Skin epidermis (tissue), 12 donors: ENCODE measurements at regions not wholly inside any gene's neighbourhood (a gene's known extent, or its start where the extent isn't known, plus 50 kb on each side); places are given as distances from the start of the nearest gene placed in this dataset.
"Not testable (repeated sequence)": the region's sequence is repeated elsewhere in the genome, so short reads cannot be mapped to it uniquely, and the experiment has no call there.

Experiments
- H3K27ac ChIP-seq, 21 experiments: fragments of 200-600 bp; sonication (generic) in 11 of 21; one replicate each; pipeline ENCODE4 v1.5.0; 2020; ENCODE audit warnings: mild to moderate bottlenecking in 3 of 21, inconsistent platforms in 2 of 21, moderate library complexity in 2 of 21
- H3K4me3 ChIP-seq, 7 experiments: fragments of 200-600 bp; sonication (generic) in 2 of 7; one replicate each; pipeline ENCODE4 v1.5.0; 2020; ENCODE audit warnings: inconsistent platforms in 2 of 7, mild to moderate bottlenecking in 2 of 7, moderate library complexity in 1 of 7

DNA sequence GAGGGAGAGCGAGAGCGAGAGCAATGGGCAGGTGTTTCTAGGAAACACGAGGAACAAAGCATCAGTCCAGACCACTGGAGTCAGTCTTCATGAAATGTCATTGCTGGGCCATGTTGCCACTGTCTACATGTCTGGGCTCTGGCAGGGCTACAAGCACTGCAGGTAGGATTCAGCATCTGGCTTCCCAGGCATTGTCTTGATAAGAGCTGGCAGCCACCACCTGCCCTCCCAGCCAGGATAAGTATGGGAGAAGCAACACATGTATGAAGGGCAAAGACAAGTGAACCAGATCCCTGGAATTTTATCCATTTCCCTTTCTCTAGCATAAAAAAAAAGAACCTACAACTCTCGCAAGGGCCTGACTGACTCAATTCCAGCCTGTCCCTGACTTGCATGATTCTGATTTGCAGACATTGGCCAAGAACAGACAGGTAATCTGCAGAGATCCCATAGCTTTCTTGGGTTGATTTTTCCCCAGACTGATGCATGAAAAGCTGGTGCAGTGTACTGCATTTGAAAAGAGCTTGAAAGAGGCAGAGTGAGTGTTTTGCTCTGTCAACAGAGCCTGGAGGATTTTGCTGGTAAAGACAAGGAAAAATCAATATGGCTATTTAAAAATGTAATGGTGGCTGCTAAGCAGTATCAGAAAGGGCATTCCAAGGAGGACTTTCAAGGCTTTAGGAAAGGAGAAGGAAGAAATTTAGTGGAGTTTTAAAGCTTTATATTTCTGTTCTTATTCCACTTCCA lies 157.2 kb upstream of the MYRIP start:
- Histone ChIP-seq H3K27ac (no peak overlapping the region), H3K4me3 (no peak overlapping the region)

DNA sequence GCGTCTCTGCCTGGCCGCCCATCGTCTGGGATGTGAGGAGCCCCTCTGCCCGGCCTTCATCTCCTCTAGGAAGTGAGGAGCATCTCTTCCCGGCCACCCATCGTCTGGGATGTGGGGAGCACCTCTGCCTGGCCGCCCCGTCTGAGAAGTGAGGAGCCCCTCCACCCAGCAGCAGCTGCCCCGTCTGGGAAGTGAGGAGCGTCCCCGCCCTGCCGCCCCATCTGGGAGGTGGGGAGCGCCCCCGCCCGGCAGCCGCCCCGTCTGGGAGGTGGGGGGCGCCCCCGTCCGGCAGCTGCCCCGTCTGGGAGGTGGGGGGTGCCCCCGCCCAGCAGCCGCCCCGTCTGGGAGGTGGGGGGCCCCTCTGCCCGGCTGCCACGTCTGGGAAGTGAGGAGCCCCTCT lies 153.7 kb upstream of the MYRIP start:
- H3K4me3 ChIP-seq, H3K27ac ChIP-seq: not testable (repeated sequence)

DNA sequence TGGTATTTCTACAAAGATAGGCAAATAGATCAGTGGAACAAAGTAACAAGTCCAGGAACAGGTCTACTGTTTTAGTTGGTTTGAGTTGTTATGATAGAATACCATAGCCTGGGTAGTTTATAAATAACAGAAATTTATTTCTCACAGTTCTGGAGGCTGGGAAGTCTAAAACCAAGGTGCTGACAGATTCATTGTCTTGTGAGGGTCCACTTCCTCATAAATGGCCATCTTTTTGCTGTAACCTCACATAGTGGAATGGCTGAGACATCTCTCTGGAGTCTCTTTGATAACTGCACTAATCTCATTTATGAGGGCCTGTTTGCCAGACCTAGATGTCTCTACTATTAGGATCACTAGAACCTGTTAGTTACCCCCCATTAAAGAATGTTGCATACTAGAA lies 152.3 kb upstream of the MYRIP start:
- H3K27ac ChIP-seq, result no peak overlapping the region
- H3K4me3 ChIP-seq, result no peak overlapping the region

DNA sequence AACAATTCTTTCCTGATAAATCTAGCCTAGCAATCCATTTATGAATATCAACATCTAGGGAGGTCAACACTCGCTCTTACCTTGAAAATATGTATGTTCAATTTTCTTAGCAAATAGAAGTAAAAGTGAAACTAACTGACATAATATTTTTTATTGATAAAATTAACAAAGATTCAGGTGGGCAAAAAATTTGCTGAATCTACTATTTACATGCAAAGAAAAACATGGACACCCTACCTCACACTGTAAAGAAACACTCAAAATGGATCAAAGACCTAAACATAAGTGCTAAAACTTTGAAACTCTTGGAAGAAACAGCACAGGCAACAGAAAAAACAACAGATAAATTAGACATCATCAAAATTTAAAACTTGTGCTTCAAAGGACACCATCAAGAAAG lies 151.6 kb upstream of the MYRIP start:
- Histone ChIP-seq H3K27ac (no peak overlapping the region), H3K4me3 (no peak overlapping the region)

DNA sequence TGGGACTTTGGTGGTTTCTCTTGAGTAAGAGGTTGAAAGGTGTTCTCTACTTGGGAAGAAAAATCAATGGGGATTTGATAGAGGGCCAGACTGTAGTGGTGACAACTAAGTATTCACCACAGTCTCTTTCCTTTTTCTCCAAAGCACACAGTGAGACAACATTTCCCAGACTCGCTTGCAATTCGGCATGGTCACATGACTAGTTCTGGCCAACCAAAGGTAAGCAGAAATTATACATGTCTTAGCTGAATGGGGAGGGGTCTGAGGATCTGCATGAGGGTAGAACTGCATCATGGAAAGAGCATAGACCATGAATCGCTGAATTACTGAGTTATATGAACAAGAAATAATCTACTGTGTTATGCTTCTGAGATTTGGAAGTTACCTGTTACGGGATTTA lies 144.5 kb upstream of the MYRIP start:
- Histone ChIP-seq H3K27ac (no peak overlapping the region), H3K4me3 (no peak overlapping the region)

DNA sequence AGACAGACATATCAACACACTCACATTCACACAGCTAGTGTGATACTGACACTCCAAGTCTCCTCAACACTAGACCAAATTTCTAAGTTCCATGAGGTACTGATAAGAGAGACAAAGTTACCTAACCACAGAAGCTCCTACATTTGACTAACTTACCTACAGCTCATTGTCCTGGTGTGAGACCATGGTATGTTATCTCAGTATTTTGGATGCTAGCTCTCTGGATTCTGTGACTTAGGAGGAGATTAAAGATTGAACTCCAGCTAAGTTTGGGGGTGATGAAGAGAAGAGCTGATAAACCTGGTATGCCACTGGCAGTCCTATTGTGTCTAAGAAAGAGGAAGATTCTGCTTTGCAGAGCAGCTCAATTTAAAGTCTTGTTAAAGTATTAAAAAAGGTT lies 144.0 kb upstream of the MYRIP start:
- no peak overlapping the region for H3K27ac ChIP-seq
- H3K4me3 ChIP-seq, result no peak overlapping the region

DNA sequence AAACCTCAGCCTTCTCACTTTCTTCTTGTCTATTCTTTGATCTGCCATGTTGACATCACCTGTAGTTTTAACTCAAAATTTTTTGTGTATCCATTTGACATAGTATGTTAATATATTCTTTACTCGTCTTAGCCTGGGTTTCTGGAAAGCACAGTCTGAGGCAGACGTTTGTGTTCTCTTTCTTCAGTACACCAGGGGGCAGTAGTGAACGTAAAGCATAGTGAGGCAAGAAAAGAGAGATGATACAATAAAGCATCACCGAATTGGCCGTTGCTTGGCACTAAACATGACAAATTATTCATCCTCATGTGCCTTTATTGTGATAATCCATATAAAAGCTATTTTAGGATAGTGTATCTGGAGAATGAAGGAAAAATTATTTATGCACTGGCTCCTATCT lies 141.0 kb upstream of the MYRIP start:
- Histone ChIP-seq H3K4me3 (no peak overlapping the region), H3K27ac (no peak overlapping the region)

DNA sequence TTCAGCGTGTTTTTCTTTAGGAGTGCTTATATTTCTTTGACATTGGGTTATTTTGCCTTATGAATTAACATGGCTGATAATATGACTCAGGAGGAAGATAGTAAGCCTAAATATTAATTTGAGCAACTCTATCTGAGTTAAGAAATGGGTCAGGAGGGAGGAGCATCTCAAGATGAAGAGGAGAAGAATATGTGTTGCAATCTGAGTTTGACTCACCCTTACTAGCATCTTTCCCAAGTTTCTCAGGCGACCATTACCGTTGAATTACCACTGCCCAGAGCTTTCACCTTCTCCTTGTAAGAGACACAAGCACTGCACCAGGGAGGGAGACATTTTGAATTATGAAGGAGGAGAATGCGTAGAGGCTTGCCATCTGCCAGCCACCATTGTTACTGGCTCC lies 138.3 kb upstream of the MYRIP start:
- Histone ChIP-seq H3K4me3 (no peak overlapping the region), H3K27ac (no peak overlapping the region)

DNA sequence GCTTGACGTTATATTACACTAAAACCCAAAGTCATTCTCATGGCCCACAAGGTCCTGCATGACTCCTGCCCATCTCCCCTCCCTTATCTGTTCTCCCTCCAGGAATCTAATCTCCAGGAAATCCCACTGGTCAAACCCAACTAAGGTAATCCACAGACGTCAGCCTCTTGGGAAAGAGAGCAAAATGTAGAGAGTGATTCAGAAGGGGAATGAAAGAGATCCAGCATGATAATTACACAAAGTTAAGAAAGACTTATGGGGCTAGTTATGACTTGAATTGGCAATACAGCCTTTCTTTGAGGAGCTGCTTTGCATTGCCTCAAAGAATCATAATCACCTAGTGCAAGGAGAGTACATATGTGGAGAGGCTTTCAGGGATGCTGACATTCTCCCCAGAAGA lies 137.8 kb upstream of the MYRIP start:
- Histone ChIP-seq H3K27ac (no peak overlapping the region), H3K4me3 (no peak overlapping the region)

DNA sequence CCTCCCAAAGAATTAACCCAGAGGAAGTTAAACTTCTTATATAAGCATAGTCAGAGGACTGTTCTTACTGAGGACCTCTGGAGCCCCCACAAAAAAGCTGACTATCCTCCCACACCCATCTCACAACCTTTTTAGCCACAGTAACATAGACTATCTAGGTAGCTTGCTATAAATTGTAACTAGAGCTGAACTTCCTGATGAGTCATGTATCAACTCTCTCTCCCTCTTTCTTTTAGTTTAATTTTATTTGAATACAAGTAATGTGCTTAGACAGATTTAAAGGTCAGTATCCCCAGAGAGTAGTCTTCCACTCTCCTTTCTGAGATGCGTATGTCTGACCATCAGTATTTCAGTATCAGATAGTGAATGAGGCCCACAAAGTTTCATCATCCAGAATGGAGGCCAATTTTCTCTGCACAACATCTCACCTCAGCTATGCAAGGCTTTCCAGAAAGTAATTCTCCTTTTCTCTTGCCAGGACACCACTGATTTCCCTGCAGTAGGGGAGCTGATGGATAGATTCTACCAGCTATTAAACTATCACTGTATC lies 104.0 kb upstream of the MYRIP start:
- H3K27ac ChIP-seq, result no peak overlapping the region
- H3K4me3 ChIP-seq, result no peak overlapping the region

DNA sequence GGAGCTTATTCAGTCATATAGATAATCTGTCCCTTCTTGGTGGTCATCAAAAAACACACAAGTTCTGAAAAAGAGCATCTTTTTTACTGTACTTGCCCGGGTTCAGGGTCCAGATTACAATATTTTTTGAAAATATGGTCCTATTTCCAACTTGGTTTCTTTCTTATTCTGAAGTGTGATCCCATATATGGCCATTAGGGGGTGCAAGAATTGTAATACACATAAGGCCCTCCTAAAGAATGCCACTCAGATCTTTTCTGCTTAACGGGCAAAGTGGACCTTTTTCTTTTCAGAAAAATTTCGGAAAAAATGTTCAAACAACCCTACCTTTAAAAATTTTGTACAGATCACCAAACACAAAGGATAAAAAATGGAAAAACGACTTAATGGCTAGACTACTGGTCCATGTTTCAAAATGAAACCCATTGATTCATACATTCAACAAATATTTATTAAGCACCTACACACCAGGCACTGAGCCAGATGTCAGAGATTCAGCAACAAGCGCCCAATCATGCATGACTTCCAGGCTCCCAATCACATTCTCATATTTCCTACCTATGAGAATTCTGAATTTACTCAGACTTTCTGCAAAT lies 102.0 kb upstream of the MYRIP start:
- H3K27ac ChIP-seq, result no peak overlapping the region
- no peak overlapping the region for H3K4me3 ChIP-seq

DNA sequence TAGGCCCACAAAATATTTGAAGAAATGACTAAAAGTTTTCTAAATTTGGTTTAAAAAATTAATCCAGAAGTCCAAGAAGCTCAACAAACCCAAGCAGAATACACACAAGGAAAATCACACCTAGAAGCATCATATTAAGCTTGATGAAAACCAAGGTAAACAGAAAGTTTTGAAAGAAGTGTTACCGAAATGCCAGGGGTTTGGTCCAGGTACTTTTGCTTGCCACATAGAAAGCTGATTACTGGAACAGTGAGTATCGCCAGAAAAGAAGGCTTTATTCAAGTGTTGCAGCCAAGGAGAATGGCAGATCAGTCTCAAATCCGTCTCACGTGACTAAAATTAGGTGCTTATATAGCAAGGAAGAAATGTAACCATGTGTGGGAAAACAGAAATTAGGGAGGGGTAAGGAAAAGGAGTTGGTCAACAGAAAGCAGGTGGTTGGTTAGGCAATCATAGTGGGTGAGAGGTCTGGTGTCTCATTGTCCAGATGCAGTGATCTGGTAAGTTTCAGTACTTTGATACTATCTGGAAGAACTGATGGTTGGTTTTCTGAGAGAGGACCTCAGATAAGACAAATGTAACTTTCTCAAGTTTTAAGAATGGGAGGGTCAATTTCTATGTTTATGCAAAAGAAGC lies 96.9 kb upstream of the MYRIP start:
- no peak overlapping the region for H3K27ac ChIP-seq

DNA sequence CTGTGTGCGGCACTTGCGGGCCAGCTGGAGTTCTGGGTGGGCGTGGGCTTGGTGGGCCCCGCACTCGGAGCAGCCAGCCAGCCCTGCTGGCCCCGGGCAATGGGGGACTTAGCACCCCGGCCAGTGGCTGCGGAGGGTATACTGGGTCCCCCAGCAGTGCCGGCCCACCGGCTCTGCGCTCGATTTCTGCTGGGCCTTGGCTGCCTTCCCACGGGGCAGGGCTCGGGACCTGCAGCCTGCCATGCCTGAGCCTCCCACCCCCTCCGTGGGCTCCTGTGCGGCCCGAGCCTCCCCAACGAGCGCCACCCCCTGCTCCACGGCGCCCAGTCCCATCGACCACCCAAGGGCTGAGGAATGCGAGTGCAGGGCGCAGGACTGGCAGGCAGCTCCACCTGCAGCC lies 96.1 kb upstream of the MYRIP start:
- H3K27ac ChIP-seq, H3K4me3 ChIP-seq: not testable (repeated sequence)

More for the DNA sequence above, 96.9 kb upstream of the MYRIP start:
- no peak overlapping the region for H3K4me3 ChIP-seq

DNA sequence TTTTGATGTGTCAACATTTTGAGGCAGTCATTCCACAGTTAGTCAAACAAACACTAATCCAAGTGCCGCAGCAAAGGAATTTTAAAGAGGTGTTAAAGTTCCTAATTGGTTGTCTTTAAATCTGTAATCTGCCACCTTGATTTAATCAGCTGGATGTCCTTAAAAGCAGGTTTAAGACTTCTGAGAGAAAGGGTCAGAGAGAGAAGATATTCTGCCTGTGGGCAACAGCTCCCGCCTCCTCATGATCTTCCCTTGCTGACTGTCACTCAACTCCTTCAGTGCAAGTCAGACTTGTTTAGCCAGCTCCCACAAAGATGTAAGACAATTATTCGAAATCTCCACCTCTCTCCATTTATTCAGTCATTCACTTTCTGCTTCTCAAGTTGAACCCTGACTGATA lies 92.6 kb upstream of the MYRIP start:
- no peak overlapping the region for H3K4me3 ChIP-seq
- H3K27ac ChIP-seq, result no peak overlapping the region

DNA sequence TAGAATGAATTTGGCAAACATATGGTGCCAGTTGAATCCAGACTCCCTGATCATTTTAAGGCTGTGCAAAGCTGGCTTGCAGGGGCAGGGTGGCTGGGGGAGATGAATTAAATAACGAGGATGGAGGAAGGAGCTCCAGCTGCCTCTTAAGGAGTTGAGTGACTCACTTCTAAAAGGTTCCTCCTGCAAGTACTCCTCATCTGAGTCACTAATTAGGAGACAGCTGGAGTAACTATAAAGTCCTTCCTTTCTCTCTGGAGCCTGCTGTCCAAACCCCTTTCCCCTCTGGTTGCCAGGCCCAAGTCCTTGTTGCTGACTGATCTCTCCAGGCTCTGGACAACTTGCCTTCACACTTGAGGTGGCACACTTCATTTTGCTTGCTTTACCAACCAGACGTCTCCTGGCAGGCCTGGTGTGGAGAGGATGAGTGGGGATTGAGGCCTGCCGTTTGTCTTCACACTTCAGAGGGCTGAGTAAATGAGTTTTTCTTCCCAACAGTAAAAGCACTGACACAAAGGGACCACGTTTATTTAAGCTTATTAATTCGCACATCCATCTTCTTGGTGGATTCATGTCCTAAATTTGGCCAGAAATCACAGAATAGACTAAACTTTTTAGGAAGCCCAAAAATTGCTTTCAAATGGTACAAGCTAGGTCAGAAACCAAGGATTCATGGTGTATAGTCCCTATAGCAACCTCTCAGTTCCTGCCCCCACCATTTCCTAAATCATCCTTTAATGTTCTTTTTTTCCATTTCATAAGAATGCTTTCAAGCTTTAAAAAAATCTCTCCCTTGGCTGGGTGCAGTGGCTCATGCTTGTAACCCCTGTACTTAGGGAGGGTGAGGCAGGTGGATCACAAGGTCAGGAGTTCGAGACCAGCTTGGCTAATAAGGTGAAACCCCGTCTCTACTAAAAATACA lies 90.5 kb upstream of the MYRIP start:
- no peak overlapping the region for H3K27ac ChIP-seq
- H3K4me3 ChIP-seq, result no peak overlapping the region

DNA sequence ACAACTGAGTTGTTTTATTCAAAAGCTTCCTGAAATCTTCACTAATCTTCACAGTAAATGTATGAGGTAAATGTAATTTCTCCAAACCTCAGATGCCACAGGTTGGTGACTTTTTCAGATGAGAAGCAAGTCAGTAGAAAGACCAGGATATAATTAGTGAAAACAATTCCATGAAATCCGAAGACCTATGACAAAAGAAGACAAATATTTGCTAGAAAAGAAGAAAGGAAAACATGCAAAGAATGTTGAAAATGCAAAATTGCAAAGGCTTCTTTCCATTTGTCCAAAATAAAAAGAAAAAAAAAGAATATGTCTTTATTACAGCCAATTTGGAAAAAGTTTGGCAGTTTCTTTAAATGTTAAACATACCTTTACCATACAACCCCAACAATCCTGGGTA lies 88.3 kb upstream of the MYRIP start:
- Histone ChIP-seq H3K4me3 (no peak overlapping the region), H3K27ac (no peak overlapping the region)

DNA sequence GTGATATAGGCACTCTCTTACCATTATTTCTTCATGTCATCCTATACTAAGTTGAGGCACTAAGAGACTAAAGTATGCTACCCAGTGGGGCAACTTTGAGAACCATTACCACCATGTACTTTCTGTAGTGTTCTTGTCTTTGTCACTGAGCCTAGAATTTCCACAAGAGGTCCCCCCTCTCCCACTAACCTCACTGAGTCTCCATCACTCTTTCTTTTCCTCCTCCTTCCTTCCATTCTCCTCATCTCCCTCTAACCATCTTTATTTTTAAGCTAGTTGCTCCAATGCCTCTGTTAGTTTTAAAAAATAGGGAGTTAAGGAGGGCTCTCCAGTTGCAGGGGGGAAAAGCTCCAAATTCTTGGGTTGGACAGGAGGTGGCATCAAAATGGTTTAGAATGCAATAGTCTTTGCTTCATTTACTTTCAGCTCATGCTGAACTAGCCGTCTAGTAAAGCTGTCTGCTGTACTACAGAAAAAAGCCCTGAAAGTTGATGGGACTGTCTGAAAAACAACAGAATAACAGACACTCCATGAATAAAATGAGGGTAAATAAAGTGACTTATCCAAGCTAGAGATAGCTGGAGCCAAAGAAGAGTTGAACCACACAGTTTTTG lies 85.1 kb upstream of the MYRIP start:
- Histone ChIP-seq H3K4me3 (no peak overlapping the region), H3K27ac (no peak overlapping the region)

DNA sequence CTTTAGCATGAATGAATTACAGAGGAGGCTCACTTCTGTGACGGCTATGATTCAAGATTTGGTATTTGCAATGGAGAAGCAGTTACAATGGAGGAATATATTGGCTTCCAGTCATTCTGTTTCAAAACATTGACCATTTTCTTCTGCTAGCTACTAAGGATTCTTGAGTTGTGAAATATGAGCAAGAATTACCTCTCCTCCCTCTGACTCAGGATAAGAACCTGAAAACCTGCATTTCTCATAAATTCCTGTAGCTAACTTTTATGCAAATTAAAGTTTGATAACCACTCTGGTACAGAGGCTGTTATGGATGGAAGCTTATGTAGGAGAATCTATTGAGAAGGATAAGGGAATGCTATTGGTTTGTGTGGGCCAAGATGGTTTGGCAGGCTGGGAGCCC lies 84.1 kb upstream of the MYRIP start:
- Histone ChIP-seq H3K4me3 (no peak overlapping the region), H3K27ac (no peak overlapping the region)

DNA sequence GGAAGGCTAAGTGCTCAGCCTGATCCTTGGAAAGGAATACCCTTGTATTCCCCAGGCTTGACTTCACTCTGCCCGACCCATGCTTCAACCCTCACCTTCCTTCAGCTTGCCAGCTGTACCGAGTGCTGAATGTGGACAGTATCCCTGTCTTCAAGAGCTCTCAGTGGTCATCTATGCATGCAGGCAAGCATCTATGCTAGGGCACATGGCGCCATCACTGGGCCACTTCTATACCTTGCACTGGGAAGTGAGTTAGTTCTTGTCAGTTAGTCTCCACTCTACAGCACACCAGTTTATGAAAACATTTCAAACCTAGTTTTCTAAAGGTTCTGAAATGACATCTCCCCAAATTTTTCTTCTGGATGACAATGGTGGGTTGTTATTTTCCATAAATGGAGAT lies 82.0 kb upstream of the MYRIP start:
- Histone ChIP-seq H3K27ac (no peak overlapping the region), H3K4me3 (no peak overlapping the region)

DNA sequence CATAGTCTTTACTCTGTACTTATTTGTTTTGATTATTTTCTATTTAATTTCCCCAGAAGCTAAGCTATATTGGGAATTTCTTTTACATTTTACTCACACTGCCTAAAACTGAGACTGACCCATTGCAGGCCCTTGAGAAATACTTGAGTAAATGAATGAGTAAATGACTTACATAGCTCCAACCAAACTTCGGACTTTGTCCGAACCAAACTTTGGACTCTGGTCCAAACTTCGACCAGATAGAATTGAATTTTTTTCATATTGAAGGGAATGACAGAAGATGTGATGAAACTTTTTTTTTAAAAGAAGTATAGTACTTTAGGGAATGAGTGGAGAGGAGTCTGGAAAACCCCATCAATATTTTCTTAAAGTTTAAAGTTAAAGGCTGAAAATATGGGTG lies 75.6 kb upstream of the MYRIP start:
- Histone ChIP-seq H3K4me3 (no peak overlapping the region), H3K27ac (no peak overlapping the region)
